SU-DHL-6 (cell line): ENCODE measurements at regions not wholly inside any gene's neighbourhood (a gene's known extent, or its start where the extent isn't known, plus 50 kb on each side); places are given as distances from the start of the nearest gene placed in this dataset.

Experiments
- H2AFZ ChIP-seq: fragments of 200-600 bp; sonication (generic); 2 replicates; pipeline ENCODE4 v1.6.1; 2014; ENCODE audit warnings: low read depth, mild to moderate bottlenecking, moderate library complexity, mixed read lengths, antibody characterized with exemption, low read length; ENCODE audit not compliant: severe bottlenecking
- H3F3A ChIP-seq: fragments of 200-600 bp; shearing (Covaris generic); 2 replicates; pipeline ENCODE4 v1.6.0; 2016; ENCODE audit warnings: antibody characterized with exemption, mild to moderate bottlenecking; ENCODE audit not compliant: insufficient read depth
- H3K27ac ChIP-seq: fragments of 200-600 bp; sonication (generic); 2 replicates; pipeline ENCODE4 v1.5.1; 2016; ENCODE audit warnings: low read depth, mild to moderate bottlenecking, low read length, moderate library complexity, mixed read lengths
- H3K27me3 ChIP-seq: fragments of 200-600 bp; sonication (generic), shearing (Covaris generic); 2 replicates; pipeline ENCODE4 v1.6.0; 2014; ENCODE audit warnings: mild to moderate bottlenecking, low read length
- H3K36me3 ChIP-seq: fragments of 200-600 bp; sonication (generic); 2 replicates; pipeline ENCODE4 v1.6.1; 2014; ENCODE audit warnings: mild to moderate bottlenecking, low read length, mixed read lengths
- H3K4me2 ChIP-seq: fragments of 300-600, 200-600 bp; shearing (Covaris generic), sonication (generic); 2 replicates; pipeline ENCODE4 v1.6.0; 2014; ENCODE audit warnings: low read length, low read depth, mild to moderate bottlenecking; ENCODE audit not compliant: poor library complexity, severe bottlenecking
- H3K4me3 ChIP-seq: fragments of 200-600 bp; sonication (generic); 2 replicates; pipeline ENCODE4 v1.5.1; 2014; ENCODE audit warnings: antibody characterized with exemption, low read length, mild to moderate bottlenecking, mixed read lengths; ENCODE audit not compliant: insufficient read depth, poor library complexity, severe bottlenecking
- H3K79me2 ChIP-seq: fragments of 200-600 bp; sonication (generic); 2 replicates; pipeline ENCODE4 v1.6.1; 2014; ENCODE audit warnings: mild to moderate bottlenecking, low read length, moderate library complexity; ENCODE audit not compliant: insufficient read depth
- H3K9ac ChIP-seq: fragments of 200-600 bp; sonication (generic); 2 replicates; pipeline ENCODE4 v1.7.0; 2014; ENCODE audit warnings: mild to moderate bottlenecking, low read length
- H3K9me2 ChIP-seq: fragments of 200-600 bp; sonication (generic); replicated peaks from 2 replicates; pipeline ENCODE4 v1.6.1; 2014; ENCODE audit warnings: low read length; ENCODE audit not compliant: insufficient read depth
- H3K9me3 ChIP-seq: fragments of 200-600 bp; sonication (generic); 2 replicates; pipeline ENCODE4 v1.6.1; 2014; ENCODE audit warnings: low read length, mixed read lengths; ENCODE audit not compliant: insufficient read depth
- H4K20me1 ChIP-seq: fragments of 200-600 bp; sonication (generic); 2 replicates; pipeline ENCODE4 v1.6.1; 2014; ENCODE audit warnings: low read depth, mild to moderate bottlenecking, antibody characterized with exemption, low read length, moderate library complexity, mixed read lengths
- CTCF ChIP-seq: fragments of 200-600 bp; sonication (generic); IDR thresholded peaks from one replicate; pipeline ENCODE4 v1.5.1; 2017; ENCODE audit warnings: antibody characterized with exemption, mild to moderate bottlenecking, low read length, moderate library complexity; ENCODE audit not compliant: insufficient read depth, poor library complexity, severe bottlenecking
- EZH2phosphoT487 ChIP-seq: fragments of 200-600 bp; sonication (generic), shearing (Covaris generic); conservative IDR thresholded peaks from 2 replicates; pipeline ENCODE4 v1.6.1; 2018; ENCODE audit warnings: mild to moderate bottlenecking, antibody characterized with exemption, low read length, moderate library complexity, mixed read lengths

GRCh38 chr5:74423383-74423782, 217.1 kb downstream of the ENC1 start:
- H2AFZ ChIP-seq: no peak overlapping the region
- no peaks in the 10 kb centered on the region for H3K27me3 ChIP-seq
- H3F3A ChIP-seq: no peaks in the 10 kb centered on the region
- no peaks in the 10 kb centered on the region for H3K36me3 ChIP-seq
- TF ChIP-seq CTCF: no peak
- no peak for TF ChIP-seq EZH2phosphoT487
- H3K4me3 ChIP-seq: no peak overlapping the region
- H3K9ac ChIP-seq: no peak overlapping the region
- H3K9me2 ChIP-seq: no peaks in the 10 kb centered on the region
- H3K27ac ChIP-seq: no peak overlapping the region
- no peaks in the 10 kb centered on the region for H4K20me1 ChIP-seq
- H3K9me3 ChIP-seq: no peaks in the 10 kb centered on the region
- H3K79me2 ChIP-seq: no peaks in the 10 kb centered on the region
- no peak overlapping the region for H3K4me2 ChIP-seq

- Histone ChIP-seq H3K9me3 (no peaks in the 10 kb centered on the region), H4K20me1 (no peaks in the 10 kb centered on the region), H3K27me3 (no peaks in the 10 kb centered on the region), H3K4me3 (no peak overlapping the region), H2AFZ (no peak overlapping the region), H3K36me3 (no peaks in the 10 kb centered on the region), H3K27ac (no peak overlapping the region), H3F3A (no peaks in the 10 kb centered on the region), H3K9ac (no peak overlapping the region), H3K79me2 (no peaks in the 10 kb centered on the region), H3K9me2 (no peaks in the 10 kb centered on the region), H3K4me2 (no peak overlapping the region)
- TF ChIP-seq CTCF (no peak), EZH2phosphoT487 (no peak)
Measured at GRCh38 chr5:74422671-74423070, 217.9 kb downstream of the ENC1 start.

- H3K4me2 ChIP-seq: no peak overlapping the region
- H3K36me3 ChIP-seq: no peaks in the 10 kb centered on the region
- H3K9me3 ChIP-seq: no peaks in the 10 kb centered on the region
- H4K20me1 ChIP-seq: no peaks in the 10 kb centered on the region
- H3K9me2 ChIP-seq: no peaks in the 10 kb centered on the region
- no peaks in the 10 kb centered on the region for H3F3A ChIP-seq
- no peak overlapping the region for H3K27ac ChIP-seq
- H3K9ac ChIP-seq: no peak overlapping the region
- no peak overlapping the region for H3K4me3 ChIP-seq
- H3K79me2 ChIP-seq: no peaks in the 10 kb centered on the region
- H3K27me3 ChIP-seq: no peaks in the 10 kb centered on the region
- H2AFZ ChIP-seq: no peak overlapping the region
- TF ChIP-seq CTCF: no peak
- no peak for TF ChIP-seq EZH2phosphoT487
Measured at GRCh38 chr5:74422030-74422429, 218.5 kb downstream of the ENC1 start.

GRCh38 chr5:74421377-74421776, 219.2 kb downstream of the ENC1 start:
- H3K27me3 ChIP-seq: no peaks in the 10 kb centered on the region
- H3K9me3 ChIP-seq: no peaks in the 10 kb centered on the region
- H4K20me1 ChIP-seq: no peaks in the 10 kb centered on the region
- no peak overlapping the region for H3K4me2 ChIP-seq
- H3K9ac ChIP-seq: no peak overlapping the region
- no peak overlapping the region for H2AFZ ChIP-seq
- TF ChIP-seq EZH2phosphoT487 (no peak), CTCF (no peak)
- H3K79me2 ChIP-seq: no peaks in the 10 kb centered on the region
- no peaks in the 10 kb centered on the region for H3K36me3 ChIP-seq
- H3F3A ChIP-seq: no peaks in the 10 kb centered on the region
- H3K27ac ChIP-seq: no peak overlapping the region
- H3K9me2 ChIP-seq: no peaks in the 10 kb centered on the region
- H3K4me3 ChIP-seq: no peak overlapping the region
